NT2/D1 (cell line): ENCODE measurements at regions not wholly inside any gene's neighbourhood (a gene's known extent, or its start where the extent isn't known, plus 50 kb on each side); places are given as distances from the start of the nearest gene placed in this dataset.
"Not testable (repeated sequence)": the region's sequence is repeated elsewhere in the genome, so short reads cannot be mapped to it uniquely, and the experiment has no call there.

Source experiments
- DNase-seq: peaks from one replicate; pipeline ENCODE4 v3.0.0-alpha.2; 2011; ENCODE audit warnings: low read depth, low spot score
- H3K27me3 ChIP-seq: 2 replicates; pipeline ENCODE4 v1.6.0; 2011; ENCODE audit warnings: mild to moderate bottlenecking; ENCODE audit not compliant: insufficient read length, insufficient read depth
- H3K36me3 ChIP-seq: 2 replicates; pipeline ENCODE4 v1.6.1; 2011; ENCODE audit warnings: mild to moderate bottlenecking, low read length, mixed read lengths; ENCODE audit not compliant: insufficient read depth, insufficient read length
- H3K4me1 ChIP-seq: 2 replicates; pipeline ENCODE4 v1.5.1; 2011; ENCODE audit not compliant: insufficient read depth, insufficient read length
- H3K4me3 ChIP-seq: 2 replicates; pipeline ENCODE4 v1.5.1; 2011; ENCODE audit warnings: low read depth; ENCODE audit not compliant: insufficient read length
- H3K9ac ChIP-seq: 2 replicates; pipeline ENCODE4 v1.6.0; 2011; ENCODE audit warnings: low read depth; ENCODE audit not compliant: insufficient read length
- H3K9me3 ChIP-seq: 2 replicates; pipeline ENCODE4 v1.5.1; 2011; ENCODE audit warnings: mild to moderate bottlenecking, low read length; ENCODE audit not compliant: insufficient read depth
- SUZ12 ChIP-seq: IDR thresholded peaks from 2 replicates; pipeline ENCODE4 v1.6.1; 2011; ENCODE audit not compliant: insufficient read length, insufficient read depth; ENCODE audit errors: extremely low read depth
- YY1 ChIP-seq: IDR thresholded peaks from 2 replicates; pipeline ENCODE4 v1.6.1; 2011; ENCODE audit not compliant: insufficient read length, insufficient read depth
- ZNF274 ChIP-seq: IDR thresholded peaks from 2 replicates; pipeline ENCODE4 v1.6.1; 2011; ENCODE audit warnings: mild to moderate bottlenecking, low read depth, low read length

DNA sequence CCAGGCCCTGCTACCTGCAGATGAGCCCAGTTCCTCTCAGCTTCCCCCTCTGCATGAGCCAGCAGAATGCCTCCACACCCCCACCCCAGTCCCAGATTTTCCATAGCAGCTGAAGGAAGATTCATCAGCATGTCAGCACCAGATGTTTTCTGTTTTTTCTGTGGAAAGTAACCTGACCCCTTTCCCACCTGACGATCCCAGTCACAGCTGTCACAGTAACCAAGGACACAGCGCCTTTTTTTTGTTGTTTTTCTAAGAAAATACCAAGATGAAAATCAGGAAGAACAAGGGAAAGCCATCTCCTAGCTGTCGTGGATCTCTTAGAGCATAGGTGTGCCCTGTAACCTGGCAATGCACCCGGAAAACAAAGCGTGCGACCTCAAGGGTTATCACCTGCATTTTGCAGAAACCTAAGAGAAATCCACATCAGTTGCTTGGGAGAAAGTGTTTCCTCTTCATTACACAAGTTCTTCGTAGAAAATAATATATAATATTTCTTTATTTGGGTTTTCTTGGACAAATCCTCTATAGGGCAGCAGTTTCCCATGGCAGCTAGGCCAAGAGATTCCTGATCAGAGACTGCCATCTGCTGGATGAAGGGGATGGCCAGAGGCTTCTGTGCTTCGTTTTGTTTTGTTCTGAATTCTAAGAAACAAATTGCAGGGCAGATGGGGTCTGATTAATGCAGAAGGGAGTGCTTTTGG lies 401.9 kb downstream of the TNS3 start:
- Histone ChIP-seq H3K4me3 (no peak overlapping the region), H3K36me3 (no peaks in the 10 kb centered on the region), H3K4me1 (no peaks in the 10 kb centered on the region), H3K27me3 (no peaks in the 10 kb centered on the region), H3K9ac (no peak overlapping the region), H3K9me3 (peaks cover 19% of the 10 kb centered on the region; the same call in 1 of the 2 replicates)
- TF ChIP-seq YY1 (no peak), ZNF274 (no peak), SUZ12 (no peak)
- DNase-seq, result peak; percentile 63

DNA sequence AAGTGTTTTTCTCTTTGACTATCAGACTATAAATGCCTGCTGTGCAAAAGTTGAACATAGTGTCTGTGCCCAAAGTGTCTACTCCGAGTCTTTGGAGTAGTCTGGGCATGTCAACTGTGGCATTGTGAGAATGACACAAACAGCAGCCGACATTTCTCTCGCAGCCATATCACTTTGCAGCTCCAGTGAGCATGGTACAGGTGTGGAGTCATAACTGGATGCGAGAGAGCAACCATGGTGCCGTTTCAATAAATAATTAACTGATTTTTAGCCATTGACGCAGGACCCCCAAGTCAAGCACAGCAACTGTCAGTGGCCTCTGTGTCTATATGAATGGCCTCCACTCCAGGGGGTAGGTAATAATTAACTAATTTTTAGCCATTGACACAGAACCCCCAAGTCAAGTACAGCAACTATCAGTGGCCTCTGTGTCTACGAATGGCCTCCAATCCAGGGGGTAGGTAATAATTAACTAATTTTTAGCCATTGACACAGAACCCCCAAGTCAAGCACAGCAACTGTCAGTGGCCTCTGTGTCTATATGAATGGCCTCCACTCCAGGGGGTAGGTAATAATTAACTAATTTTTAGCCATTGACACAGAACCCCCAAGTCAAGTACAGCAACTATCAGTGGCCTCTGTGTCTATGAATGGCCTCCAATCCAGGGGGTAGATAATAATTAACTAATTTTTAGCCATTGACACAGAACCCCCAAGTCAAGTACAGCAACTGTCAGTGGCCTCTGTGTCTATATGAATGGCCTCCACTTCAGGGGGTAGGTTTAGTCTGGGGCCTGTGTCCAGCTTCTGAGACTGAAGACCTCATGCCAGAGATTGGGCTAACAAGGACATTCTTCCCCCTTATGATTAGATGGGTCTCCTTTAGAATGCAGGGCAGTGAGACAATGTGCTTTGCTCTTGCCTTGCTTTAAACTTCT lies 409.0 kb downstream of the TNS3 start:
- not testable (repeated sequence) for H3K36me3 ChIP-seq, DNase-seq, H3K9ac ChIP-seq, H3K4me3 ChIP-seq, H3K4me1 ChIP-seq, H3K27me3 ChIP-seq
- peaks cover 15% of the 10 kb centered on the region; the same call in 1 of the 2 replicates for H3K9me3 ChIP-seq

GRCh38 chr7:47170516-47170915 lies 411.4 kb downstream of the TNS3 start:
- H3K4me1 ChIP-seq, result no peaks in the 10 kb centered on the region
- H3K27me3 ChIP-seq, result no peaks in the 10 kb centered on the region
- no peak overlapping the region for H3K4me3 ChIP-seq
- TF ChIP-seq ZNF274 (no peak), YY1 (no peak), SUZ12 (no peak)
- H3K9me3 ChIP-seq, result no peaks in the 10 kb centered on the region
- no peak for DNase-seq
- no peak overlapping the region for H3K9ac ChIP-seq
- no peaks in the 10 kb centered on the region for H3K36me3 ChIP-seq

DNA sequence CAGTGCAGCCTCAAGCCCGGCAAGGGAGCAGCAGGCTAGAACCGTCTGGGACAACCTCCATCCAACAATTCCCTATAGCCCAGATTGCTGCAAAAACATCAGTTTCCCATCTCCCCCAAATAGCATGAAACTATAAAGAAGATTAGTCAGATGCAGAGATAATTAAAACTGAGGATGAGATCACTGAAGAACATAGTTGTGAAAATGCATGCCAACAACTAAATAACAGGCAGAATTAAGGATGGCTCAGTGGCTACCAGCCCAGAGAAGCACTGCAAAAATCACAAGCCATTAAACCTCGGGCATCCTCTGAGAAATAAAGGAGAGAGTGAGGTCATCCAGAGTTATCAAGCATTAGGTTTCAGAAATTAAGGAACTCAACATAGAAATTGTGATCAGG lies 427.1 kb downstream of the TNS3 start:
- Histone ChIP-seq H3K9me3 (peaks cover 16% of the 10 kb centered on the region; the same call in 1 of the 2 replicates), H3K36me3 (no peaks in the 10 kb centered on the region), H3K4me1 (no peaks in the 10 kb centered on the region), H3K9ac (no peak overlapping the region), H3K4me3 (no peak overlapping the region), H3K27me3 (no peaks in the 10 kb centered on the region)
- DNase-seq, result no peak
- TF ChIP-seq ZNF274, result no peak
- no peak for TF ChIP-seq YY1
- no peak for TF ChIP-seq SUZ12

DNA sequence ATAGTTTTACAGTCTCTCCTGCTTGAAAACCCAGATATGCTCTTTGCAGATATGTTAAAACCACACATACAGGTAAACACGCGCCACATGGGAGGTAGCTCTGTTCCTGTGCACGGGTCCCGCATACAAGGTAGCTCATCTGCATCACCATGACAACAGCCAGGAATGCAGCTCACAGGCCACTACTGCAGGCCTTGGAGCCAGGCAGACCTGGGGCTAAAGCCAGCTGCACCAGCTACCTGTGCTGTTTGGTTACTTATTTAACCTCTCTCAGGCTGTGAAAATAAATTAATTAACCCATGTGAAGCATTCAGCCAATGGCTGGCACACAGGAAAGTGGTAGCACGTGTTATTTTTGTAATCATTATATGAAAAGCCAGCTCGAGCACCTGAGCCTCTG lies 428.3 kb downstream of the TNS3 start:
- Histone ChIP-seq H3K9ac (no peak overlapping the region), H3K36me3 (no peaks in the 10 kb centered on the region), H3K4me1 (no peaks in the 10 kb centered on the region), H3K4me3 (no peak overlapping the region), H3K27me3 (no peaks in the 10 kb centered on the region), H3K9me3 (peaks cover 6% of the 10 kb centered on the region; the same call in 1 of the 2 replicates)
- TF ChIP-seq YY1 (no peak), ZNF274 (no peak), SUZ12 (no peak)
- DNase-seq, result peak; percentile 76

DNA sequence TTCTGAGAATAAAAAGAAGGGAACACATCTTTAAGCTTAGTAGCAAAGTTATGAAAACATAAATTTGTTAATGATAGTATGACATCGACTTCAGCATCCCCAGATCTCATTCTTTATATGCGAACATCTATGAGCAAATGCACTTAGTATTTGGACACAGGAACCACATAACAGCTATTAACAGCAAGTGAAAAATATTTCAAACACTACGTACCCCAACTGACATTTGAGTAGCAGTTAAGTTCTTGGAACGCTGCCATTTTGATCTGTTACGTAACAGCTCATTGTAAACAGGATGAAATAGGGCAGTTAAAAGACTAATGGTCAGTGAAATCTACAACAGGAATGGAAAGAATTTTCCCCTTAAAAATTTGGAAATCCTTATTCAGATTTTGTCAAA lies 428.9 kb downstream of the TNS3 start:
- peaks cover 6% of the 10 kb centered on the region; the same call in 1 of the 2 replicates for H3K9me3 ChIP-seq
- no peaks in the 10 kb centered on the region for H3K27me3 ChIP-seq
- no peaks in the 10 kb centered on the region for H3K4me1 ChIP-seq
- no peak overlapping the region for H3K4me3 ChIP-seq
- H3K9ac ChIP-seq, result no peak overlapping the region
- no peak for DNase-seq
- H3K36me3 ChIP-seq, result no peaks in the 10 kb centered on the region
- TF ChIP-seq YY1 (no peak), ZNF274 (no peak), SUZ12 (no peak)

DNA sequence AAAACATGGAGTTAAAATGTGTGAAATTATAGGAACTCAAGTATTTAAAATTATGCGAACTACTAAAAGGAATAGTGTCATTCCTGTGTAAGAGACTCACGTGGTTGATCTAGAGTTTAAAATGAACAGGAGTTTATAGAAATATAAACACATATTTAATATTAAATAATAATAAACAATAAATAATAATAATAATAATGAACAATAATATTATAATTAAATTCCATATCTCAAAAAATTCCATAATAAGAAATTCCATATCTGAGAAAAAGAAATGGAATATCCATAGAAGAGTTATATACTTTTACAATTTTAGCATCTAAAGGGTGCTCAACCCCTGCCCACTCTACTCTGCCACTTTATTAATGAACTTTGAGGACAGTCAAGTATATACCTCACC lies 429.6 kb downstream of the TNS3 start:
- no peak for DNase-seq

More for the DNA sequence above, 429.6 kb downstream of the TNS3 start:
- Histone ChIP-seq H3K36me3 (no peaks in the 10 kb centered on the region), H3K4me3 (no peak overlapping the region), H3K9ac (no peak overlapping the region), H3K27me3 (no peaks in the 10 kb centered on the region), H3K9me3 (peaks cover 6% of the 10 kb centered on the region; the same call in 1 of the 2 replicates), H3K4me1 (no peaks in the 10 kb centered on the region)
- TF ChIP-seq SUZ12, result no peak
- TF ChIP-seq YY1, result no peak
- TF ChIP-seq ZNF274, result no peak
